H1 (cell line): ENCODE measurements at regions not wholly inside any gene's neighbourhood (a gene's known extent, or its start where the extent isn't known, plus 50 kb on each side); places are given as distances from the start of the nearest gene placed in this dataset.

ENCODE experiments used
- CTCF ChIA-PET: fragments of 300-600 bp; sonication (Branson Sonifier 250); formaldehyde crosslinking; loops from one replicate; lab custom pipeline; 2021; ENCODE audit not compliant: partially characterized antibody; lab: Charles Lee
- POLR2A ChIA-PET: fragments of 300-600 bp; sonication (Branson Sonifier 250); formaldehyde crosslinking; loops from one replicate; lab custom pipeline; 2021; ENCODE audit warnings: inconsistent platforms; ENCODE audit not compliant: partially characterized antibody; lab: Charles Lee
- DNase-seq, 2 experiments: peaks; one replicate each; pipeline versions ENCODE4 v3.0.0 to v3.0.0-alpha.2; 2010 to 2022; ENCODE audit warnings: low spot score in 2 of 2, low read depth in 1 of 2, mixed read lengths in 1 of 2
- FAIRE-seq: peaks from 2 replicates; lab custom pipeline; 2011; peaks lifted over from hg19 to GRCh38; lab: Jason Lieb, UNC
- H2AFZ ChIP-seq: 2 replicates; pipeline ENCODE4 v1.8.1; 2012; ENCODE audit warnings: low read length, inconsistent platforms
- H2AK5ac ChIP-seq: 2 replicates; pipeline ENCODE4 v1.6.1; 2013; ENCODE audit warnings: low read depth, low read length
- H2BK120ac ChIP-seq: replicated peaks from 2 replicates; pipeline ENCODE3; 2013; ENCODE audit warnings: low read depth, low read length, inconsistent platforms
- H2BK12ac ChIP-seq: 2 replicates; pipeline ENCODE4 v1.6.1; 2013; ENCODE audit warnings: low read depth, low read length
- H2BK15ac ChIP-seq: 2 replicates; pipeline ENCODE4 v1.6.1; 2013; ENCODE audit warnings: low read length
- H2BK20ac ChIP-seq: 2 replicates; pipeline ENCODE4 v1.6.1; 2013; ENCODE audit warnings: low read length
- H2BK5ac ChIP-seq: 2 replicates; pipeline ENCODE4 v1.6.1; 2013; ENCODE audit warnings: low read depth, low read length
- H3K14ac ChIP-seq: 2 replicates; pipeline ENCODE4 v1.6.1; 2013; ENCODE audit warnings: inconsistent platforms; ENCODE audit not compliant: insufficient read length
- H3K18ac ChIP-seq: 2 replicates; pipeline ENCODE4 v1.6.1; 2013; ENCODE audit warnings: low read length; ENCODE audit errors: extremely low read depth
- H3K23ac ChIP-seq: 2 replicates; pipeline ENCODE4 v1.6.1; 2013; ENCODE audit warnings: inconsistent platforms; ENCODE audit not compliant: insufficient read length
- H3K23me2 ChIP-seq: 2 replicates; pipeline ENCODE4 v1.6.1; 2013; ENCODE audit warnings: low read depth, low read length
- H3K27ac ChIP-seq: 2 replicates; pipeline ENCODE4 v1.6.1; 2011; ENCODE audit warnings: low read depth, low read length, inconsistent platforms
- H3K27me3 ChIP-seq, 4 experiments: replicated peaks in 1 of 4; 1 replicate in 1 of 4; 2 replicates in 3 of 4; pipeline versions ENCODE4 v1.6.1 to v1.8.1; 2011 to 2013; ENCODE audit warnings: low read length in 3 of 4, mild to moderate bottlenecking in 3 of 4, inconsistent platforms in 2 of 4, mixed read lengths in 2 of 4, moderate library complexity in 1 of 4; ENCODE audit not compliant: control insufficient read depth in 3 of 4, insufficient read depth in 3 of 4; ENCODE audit errors: extremely low read depth in 1 of 4
- H3K36me3 ChIP-seq, 4 experiments: 2 replicates each; pipeline versions ENCODE4 v1.6.1 to v1.8.1; 2011 to 2013; ENCODE audit warnings: mild to moderate bottlenecking in 4 of 4, low read length in 3 of 4, moderate library complexity in 2 of 4, control low read depth in 1 of 4, inconsistent platforms in 1 of 4; ENCODE audit not compliant: insufficient read depth in 4 of 4, control insufficient read depth in 2 of 4
- H3K4ac ChIP-seq: replicated peaks from 2 replicates; pipeline ENCODE3; 2013; ENCODE audit warnings: low read length, low read depth, mixed read lengths, inconsistent platforms; ENCODE audit not compliant: insufficient read length
- H3K4me1 ChIP-seq, 4 experiments: replicated peaks in 1 of 4; 1 replicate in 1 of 4; 2 replicates in 3 of 4; pipeline versions ENCODE4 v1.6.1 to v1.8.1; 2011 to 2013; ENCODE audit warnings: low read length in 3 of 4, inconsistent platforms in 2 of 4, mixed read lengths in 1 of 4; ENCODE audit not compliant: insufficient read depth in 4 of 4, control insufficient read depth in 3 of 4
- H3K4me2 ChIP-seq, 2 experiments: 2 replicates each; pipeline versions ENCODE4 v1.6.1 to v1.8.1; 2011 to 2013; ENCODE audit warnings: low read depth in 2 of 2, low read length in 2 of 2, control low read depth in 1 of 2, inconsistent platforms in 1 of 2, mild to moderate bottlenecking in 1 of 2; ENCODE audit not compliant: insufficient read depth in 1 of 2
- H3K4me3 ChIP-seq, 4 experiments: fragments of 200-600, 300-600 bp in 1 of 4; sonication (generic), shearing (Covaris generic), sonication (Bioruptor Twin) in 1 of 4; 2 replicates each; pipeline versions ENCODE4 v1.5.1 to v1.8.1; 2011 to 2016; ENCODE audit warnings: low read length in 4 of 4, low read depth in 3 of 4, control low read depth in 2 of 4, inconsistent platforms in 2 of 4, mild to moderate bottlenecking in 2 of 4, mixed read lengths in 1 of 4, moderate library complexity in 1 of 4; ENCODE audit not compliant: insufficient read depth in 2 of 4; ENCODE audit errors: extremely low read depth in 1 of 4
- H3K56ac ChIP-seq: replicated peaks from 2 replicates; pipeline ENCODE3; 2013; ENCODE audit warnings: low read depth, mild to moderate bottlenecking, mixed read lengths, low read length, inconsistent platforms; ENCODE audit not compliant: insufficient read length
- H3K79me1 ChIP-seq: 2 replicates; pipeline ENCODE4 v1.6.1; 2013; ENCODE audit warnings: low read depth, low read length, control low read depth
- H3K79me2 ChIP-seq, 2 experiments: 2 replicates each; pipeline versions ENCODE4 v1.6.1 to v1.8.1; 2012 to 2013; ENCODE audit warnings: low read length in 2 of 2, mild to moderate bottlenecking in 2 of 2, inconsistent platforms in 1 of 2; ENCODE audit not compliant: insufficient read depth in 2 of 2, control insufficient read depth in 1 of 2
- H3K9ac ChIP-seq, 4 experiments: replicated peaks in 1 of 4; 1 replicate in 1 of 4; 2 replicates in 3 of 4; pipeline versions ENCODE4 v1.6.1 to v1.8.1; 2011 to 2013; ENCODE audit warnings: low read depth in 3 of 4, low read length in 3 of 4, control low read depth in 2 of 4, mild to moderate bottlenecking in 2 of 4, moderate library complexity in 2 of 4, inconsistent platforms in 1 of 4; ENCODE audit errors: extremely low read depth in 1 of 4
- H3K9me3 ChIP-seq, 2 experiments: 2 replicates each; pipeline versions ENCODE4 v1.6.1 to v1.8.1; 2012 to 2013; ENCODE audit warnings: mild to moderate bottlenecking in 2 of 2, moderate library complexity in 2 of 2, control low read depth in 1 of 2, inconsistent platforms in 1 of 2, low read depth in 1 of 2, low read length in 1 of 2, mixed read lengths in 1 of 2; ENCODE audit not compliant: insufficient read depth in 2 of 2
- H4K20me1 ChIP-seq, 2 experiments: replicated peaks in 1 of 2; 2 replicates each; pipeline versions ENCODE3 to v1.8.1; 2011 to 2013; ENCODE audit warnings: inconsistent platforms in 2 of 2, low read length in 2 of 2, mild to moderate bottlenecking in 1 of 2; ENCODE audit not compliant: insufficient read depth in 2 of 2, control insufficient read depth in 1 of 2
- H4K5ac ChIP-seq: 2 replicates; pipeline ENCODE4 v1.6.1; 2013; ENCODE audit warnings: low read length, low read depth, mixed read lengths, inconsistent platforms; ENCODE audit not compliant: insufficient read length
- H4K8ac ChIP-seq: 2 replicates; pipeline ENCODE4 v1.8.0; 2013; ENCODE audit warnings: mild to moderate bottlenecking, moderate library complexity, low read length, inconsistent platforms; ENCODE audit not compliant: insufficient read depth; ENCODE audit errors: extremely low read depth
- H4K91ac ChIP-seq: replicated peaks from 2 replicates; pipeline ENCODE3; 2013; ENCODE audit warnings: low read length, mixed read lengths, inconsistent platforms; ENCODE audit not compliant: insufficient read length
- ATF3 ChIP-seq: IDR thresholded peaks from 2 replicates; pipeline ENCODE4 v1.6.1; 2011; ENCODE audit warnings: low read depth, mild to moderate bottlenecking, low read length; ENCODE audit not compliant: insufficient read depth
- CREB1 ChIP-seq: IDR thresholded peaks from 2 replicates; pipeline ENCODE4 v1.6.1; 2012; ENCODE audit warnings: inconsistent platforms
- E2F6 ChIP-seq: IDR thresholded peaks from 2 replicates; pipeline ENCODE4 v1.6.1; 2012; ENCODE audit warnings: inconsistent platforms
- HDAC2 ChIP-seq, 2 experiments: fragments of 300-600 bp in 1 of 2; sonication (generic) in 1 of 2; IDR thresholded peaks; 2 replicates each; pipeline ENCODE4 v1.6.1; 2011 to 2012; ENCODE audit warnings: low read depth in 2 of 2, low read length in 2 of 2, mild to moderate bottlenecking in 2 of 2, moderate library complexity in 2 of 2, borderline replicate concordance in 1 of 2, inconsistent platforms in 1 of 2
- HDAC6 ChIP-seq: IDR thresholded peaks from one replicate; pipeline ENCODE4 v1.7.1; 2012; ENCODE audit warnings: low read depth, mild to moderate bottlenecking, inconsistent platforms, low read length, moderate library complexity
- KDM5A ChIP-seq: fragments of 200-600 bp; IDR thresholded peaks from 2 replicates; pipeline ENCODE4 v1.7.1; 2012; ENCODE audit warnings: mild to moderate bottlenecking, low read length, inconsistent platforms, mixed read lengths
- NANOG ChIP-seq: IDR thresholded peaks from 2 replicates; pipeline ENCODE4 v1.6.1; 2011; ENCODE audit warnings: low read length, low read depth, mild to moderate bottlenecking, inconsistent platforms; ENCODE audit not compliant: insufficient read depth, poor library complexity, severe bottlenecking
- POLR2A ChIP-seq, 2 experiments: IDR thresholded peaks; 1 replicate in 1 of 2; 2 replicates in 1 of 2; pipeline ENCODE4 v1.6.1; 2011; ENCODE audit warnings: low read depth in 2 of 2, low read length in 2 of 2, mild to moderate bottlenecking in 2 of 2; ENCODE audit errors: control extremely low read depth in 1 of 2
- RBBP5 ChIP-seq: IDR thresholded peaks from 2 replicates; pipeline ENCODE4 v1.7.1; 2012; ENCODE audit warnings: low read depth, mild to moderate bottlenecking, inconsistent platforms, low read length, moderate library complexity, borderline replicate concordance
- RXRA ChIP-seq: IDR thresholded peaks from 2 replicates; pipeline ENCODE4 v1.6.1; 2011; ENCODE audit warnings: low read depth, mild to moderate bottlenecking, low read length, moderate library complexity; ENCODE audit not compliant: insufficient read depth
- SAP30 ChIP-seq: fragments of 300-600 bp; sonication (generic); IDR thresholded peaks from 2 replicates; pipeline ENCODE4 v1.7.1; 2012; ENCODE audit warnings: low read length, moderate library complexity, mild to moderate bottlenecking, inconsistent platforms; ENCODE audit not compliant: insufficient read depth, insufficient replicate concordance
- SIX5 ChIP-seq: IDR thresholded peaks from 2 replicates; pipeline ENCODE4 v1.6.1; 2011; ENCODE audit warnings: mild to moderate bottlenecking, low read depth, low read length
- TAF7 ChIP-seq: optimal IDR thresholded peaks from 2 replicates; pipeline ENCODE3; 2011; ENCODE audit warnings: low read depth, mild to moderate bottlenecking, inconsistent platforms, low read length, moderate library complexity, borderline replicate concordance
- TBP ChIP-seq: IDR thresholded peaks from 2 replicates; pipeline ENCODE4 v1.6.1; 2011; ENCODE audit warnings: low read depth, low read length, improper control_type of control experiment
- WGBS, 2 experiments: shearing (Covaris generic) in 1 of 2; methylation state at CpG; one replicate each; pipeline versions ENCODE4 v1.1.6 to v1.1.7; 2013 to 2015; ENCODE audit warnings: low lambda C conversion rate in 2 of 2, mixed read lengths in 2 of 2, inconsistent platforms in 1 of 2, low coverage in 1 of 2, missing lambda C conversion rate in 1 of 2; ENCODE audit not compliant: insufficient replicate concordance in 2 of 2, insufficient coverage in 1 of 2, insufficient read length in 1 of 2; ENCODE audit errors: extremely low coverage in 1 of 2, missing lambda C conversion rate in 1 of 2; 5-methylcytosine and 5-hydroxymethylcytosine counted together

- no peaks in the 10 kb centered on the region for H3K27me3 ChIP-seq
- DNase-seq = no peak
- no peak overlapping the region for H3K27ac ChIP-seq
- no peak overlapping the region for H3K4me2 ChIP-seq
- H2AFZ ChIP-seq = no peak overlapping the region
- no peaks in the 10 kb centered on the region for H3K79me2 ChIP-seq
- CTCF ChIA-PET = no interaction called here
- no peak overlapping the region for H3K56ac ChIP-seq
- no peak overlapping the region for H4K5ac ChIP-seq
- no peak overlapping the region for H2BK20ac ChIP-seq
- no peak overlapping the region for H2BK12ac ChIP-seq
- H3K4me1 ChIP-seq = no peaks in the 10 kb centered on the region
- no peak for FAIRE-seq
- POLR2A ChIA-PET = no interaction called here
- no peak overlapping the region for H3K18ac ChIP-seq
- H4K20me1 ChIP-seq = no peaks in the 10 kb centered on the region
- H2BK120ac ChIP-seq = no peak overlapping the region
- 100% methylated on average over 1 of the region's 1 CpG; no CpG with 5 or more reads in 1 of the 2 experiments for WGBS, 2 experiments
- no peak overlapping the region for H2BK5ac ChIP-seq
- H3K23me2 ChIP-seq = no peaks in the 10 kb centered on the region
- H3K4me3 ChIP-seq = no peak overlapping the region
- H4K8ac ChIP-seq = no peak overlapping the region
- H2BK15ac ChIP-seq = no peak overlapping the region
- no peaks in the 10 kb centered on the region for H3K36me3 ChIP-seq
- no peak overlapping the region for H4K91ac ChIP-seq
- H3K9ac ChIP-seq = no peak overlapping the region
- no peaks in the 10 kb centered on the region for H3K9me3 ChIP-seq
- no peak overlapping the region for H3K23ac ChIP-seq
- no peak overlapping the region for H3K4ac ChIP-seq
- H3K79me1 ChIP-seq = no peaks in the 10 kb centered on the region
- no peak overlapping the region for H2AK5ac ChIP-seq
- no peak overlapping the region for H3K14ac ChIP-seq
- TF ChIP-seq NANOG (no peak), KDM5A (no peak), RXRA (no peak), HDAC6 (no peak), TAF7 (no peak), E2F6 (no peak), RBBP5 (no peak), TBP (no peak), SAP30 (no peak), ATF3 (no peak), SIX5 (no peak), CREB1 (no peak), POLR2A (IDR thresholded peaks at IDR 0.05; ENCODE audit: control extremely low read depth in 1 of 2, low read depth in 2 of 2, low read length in 2 of 2) (no peak), HDAC2 (IDR thresholded peaks at IDR 0.05; ENCODE audit: borderline replicate concordance in 1 of 2, low read depth in 2 of 2, low read length in 2 of 2) (no peak)
Measured at GRCh38 chr1:190029441-190029840, 448.2 kb downstream of the BRINP3 start.
